ENCODE measurements at regions not wholly inside any gene's neighbourhood (a gene's known extent, or its start where the extent isn't known, plus 50 kb on each side); places are given as distances from the start of the nearest gene placed in this dataset.
A peak's percentile ranks its signal among the peaks of the same experiment; 100 is the strongest.

DNA sequence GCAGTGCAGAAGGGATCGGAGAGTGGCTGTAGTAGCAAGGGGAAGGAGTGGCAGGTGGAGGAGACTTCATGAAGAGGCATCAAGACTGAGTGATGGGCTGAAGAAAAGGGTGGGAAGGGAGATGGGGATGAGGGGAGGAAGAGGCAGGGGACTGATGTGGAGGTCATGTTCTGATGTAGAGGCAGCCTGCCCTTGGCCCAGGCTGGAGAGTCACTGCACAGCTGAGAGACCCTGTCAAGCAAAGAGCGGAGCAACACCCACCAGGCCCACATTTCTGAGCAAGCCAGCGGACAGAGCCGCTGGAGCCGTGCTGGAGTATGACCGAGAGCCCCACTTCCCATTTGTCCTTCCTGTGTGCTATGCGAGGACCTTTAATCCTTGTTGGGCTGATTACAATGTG is 501.6 kb upstream of the MKI67 start:
- DNase-seq, result no peak

DNA sequence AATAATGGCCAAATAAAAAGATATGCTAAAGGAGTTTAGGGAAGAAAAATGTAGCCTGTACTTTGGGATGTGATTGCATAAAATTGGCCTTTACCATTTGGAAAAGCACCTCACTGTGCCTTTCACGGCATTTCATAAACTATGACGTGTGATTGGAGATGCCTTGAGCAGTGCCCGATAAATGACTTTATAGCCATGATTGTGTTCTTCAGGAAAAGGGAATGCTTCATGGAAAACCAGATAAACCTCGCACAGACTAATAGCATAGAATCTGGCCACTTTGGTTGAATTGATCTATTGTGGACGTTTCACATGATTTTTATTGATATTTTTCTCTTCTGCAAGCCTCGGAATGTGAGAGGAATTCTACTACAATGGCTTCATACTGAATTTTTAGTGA is 502.0 kb upstream of the MKI67 start:
- DNase-seq, result no peak

GRCh38 chr10:128629111-128630096 is 503.2 kb upstream of the MKI67 start:
- DNase-seq, result no peak

DNA sequence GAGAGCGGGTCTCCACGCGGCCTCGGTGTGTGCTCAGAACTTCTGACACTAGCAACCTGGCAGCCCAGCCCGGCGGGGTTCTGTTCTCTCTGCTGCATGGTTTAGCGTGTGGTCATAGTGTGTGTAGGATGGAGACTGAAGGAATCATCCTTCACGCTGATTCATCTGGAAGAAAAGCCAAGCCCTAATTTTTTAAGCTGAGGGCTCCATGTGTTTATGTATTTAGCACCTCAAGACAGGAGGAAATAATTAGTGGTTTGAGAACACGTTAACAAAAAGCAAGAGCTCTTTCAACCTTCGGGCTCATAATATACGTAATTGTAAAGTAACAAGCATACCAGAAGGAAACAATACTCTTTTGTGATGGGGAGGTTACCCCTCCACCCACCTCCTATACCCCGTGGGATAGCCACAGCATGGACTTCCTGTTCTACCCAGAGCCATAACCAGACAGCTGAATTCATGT is 504.6 kb upstream of the MKI67 start:
- no peak for DNase-seq

DNA sequence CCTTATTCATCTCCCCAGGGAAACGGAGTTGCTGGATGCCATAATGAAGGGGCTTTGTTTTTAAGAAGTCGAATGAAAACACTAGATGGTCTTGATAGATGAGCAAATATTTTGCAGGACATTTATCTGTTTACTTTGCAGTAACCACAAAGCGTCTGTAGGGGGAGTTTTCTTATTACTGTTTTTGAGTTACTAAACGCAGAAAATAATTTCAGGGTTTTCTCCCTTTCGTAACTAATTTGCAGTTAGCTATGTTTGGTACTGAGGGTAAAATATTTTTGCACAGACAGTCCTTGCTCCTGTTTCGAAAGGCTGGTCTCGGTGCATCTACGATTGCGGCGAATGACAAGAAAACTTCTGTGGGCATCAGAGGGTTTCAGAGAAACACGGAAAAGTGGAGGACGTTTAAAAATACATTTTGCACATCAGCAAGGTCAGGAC is 505.6 kb upstream of the MKI67 start:
- DNase-seq, result peak in 1 of 2 donors; percentile 9

- no peak for DNase-seq
These were observed 506.5 kb upstream of the MKI67 start for GRCh38 chr10:128632694-128633093.

DNA sequence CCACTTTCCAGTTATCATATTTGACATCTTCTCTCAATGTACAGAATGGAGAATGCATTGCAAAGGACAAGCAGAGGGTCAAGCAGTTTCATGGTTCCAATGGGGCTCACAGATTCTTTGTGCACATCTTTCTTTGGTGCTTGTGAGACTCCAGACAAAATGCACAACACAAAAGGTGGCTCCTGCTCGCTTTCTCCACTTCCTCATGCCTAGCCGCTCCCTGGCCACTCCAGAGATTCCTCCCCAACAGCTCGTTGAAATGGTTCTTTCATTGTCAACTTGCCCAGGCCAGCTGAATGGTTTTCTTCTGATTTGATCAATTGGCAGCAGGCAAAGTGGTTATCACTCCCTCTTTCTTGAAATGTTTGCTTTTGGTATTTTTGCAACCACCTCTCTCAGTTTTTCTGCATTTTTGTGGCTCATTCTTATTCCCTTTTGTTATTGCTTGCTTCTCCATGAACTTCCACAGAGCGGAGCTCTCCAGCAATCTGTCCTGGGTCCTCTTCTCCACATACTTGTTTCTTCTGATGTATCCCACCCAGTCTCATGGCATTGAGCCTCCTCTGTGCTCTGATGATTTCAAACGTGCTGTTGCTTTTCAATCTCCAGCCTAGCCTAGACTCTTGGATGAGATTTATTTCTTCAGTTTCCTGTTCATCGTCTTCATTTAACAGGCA is 507.8 kb upstream of the MKI67 start:
- DNase-seq, result no peak

- no peak for DNase-seq
These were observed 515.8 kb upstream of the MKI67 start for GRCh38 chr10:128642023-128642422.

DNA sequence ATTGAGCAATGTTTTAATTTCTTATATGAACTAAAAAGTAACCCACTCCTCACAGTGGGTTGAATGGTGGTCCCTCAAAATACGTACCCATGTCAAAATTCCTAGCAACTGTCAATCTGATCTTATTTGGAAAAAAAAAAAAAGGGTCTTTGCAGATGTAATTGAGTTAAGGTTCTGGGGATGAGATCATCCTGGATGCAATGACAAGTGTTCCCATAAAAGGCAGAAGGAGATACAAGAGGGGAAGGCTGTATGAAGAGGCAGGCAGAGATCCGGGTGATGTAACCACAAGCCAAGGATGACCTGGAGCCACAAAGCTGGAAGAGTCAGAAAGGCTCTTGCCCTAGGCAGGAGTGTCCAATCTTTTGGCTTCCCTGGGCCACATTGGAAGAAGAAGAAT is 516.3 kb upstream of the MKI67 start:
- DNase-seq, result no peak

DNA sequence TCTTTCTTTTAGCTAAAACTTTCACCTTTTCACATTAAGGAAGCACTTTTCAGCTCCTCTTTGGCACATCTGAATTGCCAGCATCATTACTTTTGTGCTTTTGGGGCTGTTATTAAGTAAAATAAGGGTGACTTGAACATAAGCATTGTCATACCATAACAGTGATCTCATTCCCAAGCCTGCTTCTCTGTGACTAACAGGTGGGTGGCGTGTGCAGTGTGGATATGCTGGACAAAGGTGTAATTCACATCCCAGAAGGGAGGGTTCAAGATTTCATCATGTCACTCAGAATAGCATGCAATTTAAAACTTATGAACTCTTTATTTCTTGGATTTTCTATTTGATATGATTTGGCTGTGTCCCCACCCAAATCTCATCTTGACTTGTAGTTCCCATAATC is 517.4 kb upstream of the MKI67 start:
- no peak for DNase-seq

DNA sequence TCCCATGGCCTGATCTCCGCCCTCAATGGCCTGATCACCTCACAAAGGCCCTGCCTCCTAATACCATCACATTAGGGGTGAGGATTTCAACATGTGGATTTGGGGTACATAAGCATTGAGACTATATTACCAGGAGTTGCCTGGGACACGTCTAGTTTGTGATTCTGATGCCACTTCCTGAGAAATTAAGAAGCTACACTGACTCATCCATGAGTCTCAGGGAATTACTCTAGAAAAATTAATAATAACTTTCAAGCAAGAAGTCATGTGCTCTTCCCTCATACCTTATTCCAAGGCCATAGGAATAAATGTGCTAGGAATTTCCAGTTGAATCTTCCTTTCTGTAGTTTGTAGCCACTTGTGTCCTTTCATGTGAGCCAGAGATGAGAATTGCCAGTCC is 519.3 kb upstream of the MKI67 start:
- no peak for DNase-seq

DNA sequence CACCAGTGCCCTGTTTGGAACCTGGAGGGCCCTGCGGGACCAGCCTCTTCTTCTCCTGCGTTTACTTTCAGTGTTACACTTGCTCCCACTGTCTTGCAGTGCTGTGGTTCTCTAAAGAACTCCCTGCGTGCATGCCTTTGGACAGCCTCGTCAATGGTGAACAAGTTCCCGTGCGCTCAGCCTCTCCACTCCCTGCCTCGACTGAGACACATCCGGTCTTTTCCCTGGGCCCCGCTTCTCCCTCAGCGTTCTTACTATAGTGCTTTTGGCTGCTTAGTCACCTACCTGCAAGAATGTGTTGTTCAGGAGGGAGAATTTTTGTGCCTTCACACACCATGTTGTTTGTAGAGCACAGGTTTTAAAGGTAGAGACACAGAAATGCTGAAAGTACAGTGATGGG is 520.7 kb upstream of the MKI67 start:
- no peak for DNase-seq

DNA sequence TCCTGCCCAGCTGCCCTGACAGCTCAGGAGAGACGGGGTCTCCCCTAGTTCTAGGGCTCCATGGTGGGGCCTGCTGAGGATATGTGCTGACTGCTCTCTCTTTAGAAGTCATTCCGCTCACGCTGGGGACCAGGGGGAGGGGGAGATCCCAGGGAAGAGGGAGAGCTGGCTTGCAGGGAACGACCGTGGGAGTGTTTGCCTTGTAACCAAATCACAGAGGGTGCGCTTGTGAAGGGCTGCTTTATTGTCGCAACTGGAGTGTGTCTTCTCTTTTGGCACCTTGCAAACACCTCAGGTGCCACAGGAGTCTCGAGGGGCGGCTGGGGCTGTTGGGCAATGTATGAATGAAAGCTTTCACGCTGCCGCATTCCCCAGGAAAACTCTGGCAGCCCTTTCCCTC is 531.3 kb upstream of the MKI67 start:
- no peak for DNase-seq

GRCh38 chr10:128660726-128661125 is 534.5 kb upstream of the MKI67 start:
- no peak for DNase-seq

DNA sequence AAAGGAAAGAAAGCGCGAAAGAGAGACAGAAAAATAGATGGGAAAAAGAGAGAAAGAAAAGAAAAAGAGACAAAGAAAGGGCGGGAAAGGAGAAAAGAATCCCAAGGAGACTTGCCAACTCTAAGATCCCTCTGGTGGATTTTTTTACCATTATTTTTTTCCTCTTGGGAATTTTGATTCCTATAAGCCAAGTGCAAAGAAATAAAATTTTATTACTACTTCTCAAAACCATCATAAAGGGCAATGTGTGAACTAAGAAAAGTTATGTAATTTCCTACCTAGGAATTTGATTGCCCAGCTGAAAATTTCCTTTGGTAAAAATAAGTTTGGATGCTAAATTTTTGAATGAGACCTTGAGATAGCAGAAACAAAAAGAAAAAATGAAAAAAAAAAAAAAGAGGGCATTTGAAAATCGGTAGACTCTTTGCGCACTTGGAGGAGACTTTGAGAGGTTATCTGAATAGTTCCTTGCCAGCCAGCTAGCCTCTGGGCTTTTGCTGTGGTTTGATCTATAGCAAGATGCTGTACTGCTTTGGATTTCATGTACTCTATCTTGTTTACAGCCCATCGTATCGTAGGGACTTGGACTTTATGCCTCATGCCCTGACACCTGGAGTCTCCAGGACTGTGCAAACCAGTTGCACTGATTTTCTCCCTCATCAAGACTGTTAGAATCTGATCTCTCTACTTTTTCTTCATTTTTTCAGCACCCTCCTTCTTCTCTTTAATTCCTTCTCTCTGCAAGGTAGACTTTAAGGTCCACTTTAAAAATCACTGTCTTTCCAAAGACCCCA is 535.4 kb upstream of the MKI67 start:
- DNase-seq, result no peak

GRCh38 chr10:128662520-128662919 is 536.3 kb upstream of the MKI67 start:
- DNase-seq, result no peak

DNA sequence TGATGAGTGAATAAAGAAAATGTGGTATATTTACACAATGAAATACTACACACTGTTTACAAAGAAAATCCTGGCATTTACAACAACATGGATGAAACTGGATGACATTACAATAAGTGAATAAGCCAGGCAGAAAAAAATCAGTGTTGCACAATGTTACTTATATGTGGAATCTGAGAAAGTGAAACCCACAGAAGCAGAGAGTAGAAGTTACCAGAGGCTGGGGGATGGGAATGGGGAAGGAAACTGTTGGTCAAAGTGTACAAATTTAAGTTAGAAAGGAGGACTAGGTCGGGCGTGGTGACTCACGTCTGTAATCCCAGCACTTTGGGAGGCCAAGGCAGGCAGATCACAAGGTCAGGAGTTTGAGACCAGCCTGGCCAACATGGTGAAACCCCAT is 538.5 kb upstream of the MKI67 start:
- no peak for DNase-seq

GRCh38 chr10:128675405-128675804 is 549.2 kb upstream of the MKI67 start:
- DNase-seq, result no peak

DNA sequence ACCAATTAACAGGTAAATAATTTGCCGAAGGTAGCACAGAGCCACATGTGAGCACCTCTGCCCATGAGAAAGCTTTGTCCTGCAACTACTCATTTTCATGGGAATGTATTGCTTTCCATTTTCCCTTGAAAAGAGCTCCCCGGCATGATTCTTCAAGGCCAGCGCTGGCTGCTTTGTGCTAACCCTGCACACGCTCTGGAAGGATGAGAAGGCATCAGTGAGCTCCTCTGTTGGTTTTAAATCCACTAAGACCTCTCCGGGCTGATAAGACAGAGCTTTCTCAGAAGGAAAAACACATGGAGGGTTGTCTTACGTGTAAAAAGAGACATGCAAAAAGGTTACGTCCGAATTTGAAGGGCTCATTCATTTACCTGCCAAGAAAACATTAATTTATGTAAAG is 553.9 kb upstream of the MKI67 start:
- no peak for DNase-seq

DNA sequence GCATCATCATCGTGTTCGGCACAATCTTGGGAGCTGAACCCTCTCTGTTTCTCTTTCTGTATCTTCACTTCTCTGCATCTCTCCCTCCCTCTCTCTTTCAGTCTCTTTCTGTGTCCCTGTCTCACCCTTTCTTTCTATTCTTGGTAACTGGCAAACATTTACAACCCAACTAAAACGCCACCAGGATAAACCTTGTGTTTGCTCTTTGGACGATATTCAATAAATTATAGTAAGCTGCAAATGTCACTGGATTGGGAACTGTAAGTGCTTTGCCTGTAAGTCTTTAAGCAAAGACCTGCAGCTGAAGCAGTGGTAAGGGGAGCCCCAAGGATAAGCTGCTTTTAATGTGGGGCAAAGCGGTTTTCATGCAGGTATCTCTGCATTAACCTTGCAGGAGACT is 558.0 kb upstream of the MKI67 start:
- no peak for DNase-seq

- no peak for DNase-seq
These were observed 560.5 kb upstream of the MKI67 start for GRCh38 chr10:128686630-128687278.

DNA sequence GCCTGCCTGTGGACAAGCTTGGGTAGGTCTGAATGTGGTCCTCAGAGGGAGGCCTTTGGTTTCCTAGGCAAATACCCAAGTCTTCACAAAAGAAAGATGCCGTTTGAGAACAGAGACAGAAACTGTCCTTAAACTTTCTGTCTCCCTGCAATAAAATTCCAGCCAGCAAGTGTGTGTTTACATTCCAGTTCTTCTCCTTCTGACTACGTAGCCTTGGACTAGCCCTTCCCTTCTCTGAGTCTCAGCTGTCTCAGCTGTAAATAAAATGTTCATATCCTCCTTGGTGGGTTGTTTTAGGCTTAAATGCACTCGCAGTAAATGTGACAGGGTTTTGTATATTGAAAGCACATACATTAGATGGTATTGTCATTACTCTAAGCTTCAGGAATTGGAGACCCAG is 561.2 kb upstream of the MKI67 start:
- DNase-seq, result no peak
